ENCODE measurements at regions not wholly inside any gene's neighbourhood (a gene's known extent, or its start where the extent isn't known, plus 50 kb on each side); places are given as distances from the start of the nearest gene placed in this dataset.

- TF ChIP-seq POLR2AphosphoS5 (IDR thresholded peaks at IDR 0.05) (no peak), CTCF (IDR thresholded peaks at IDR 0.05) (no peak)
These were observed 220.5 kb downstream of the CXCL12 start for GRCh38 chr10:44164251-44164956.
